HG02938 (cell line): ENCODE measurements at regions not wholly inside any gene's neighbourhood (a gene's known extent, or its start where the extent isn't known, plus 50 kb on each side); places are given as distances from the start of the nearest gene placed in this dataset.

Source experiments
- ATAC-seq: cut with Tn5 transposase; IDR thresholded peaks from one replicate; pipeline ENCODE4 v1.9.1; 2021; ENCODE audit warnings: mild to moderate bottlenecking, moderate library complexity; ENCODE audit not compliant: unreplicated experiment

DNA sequence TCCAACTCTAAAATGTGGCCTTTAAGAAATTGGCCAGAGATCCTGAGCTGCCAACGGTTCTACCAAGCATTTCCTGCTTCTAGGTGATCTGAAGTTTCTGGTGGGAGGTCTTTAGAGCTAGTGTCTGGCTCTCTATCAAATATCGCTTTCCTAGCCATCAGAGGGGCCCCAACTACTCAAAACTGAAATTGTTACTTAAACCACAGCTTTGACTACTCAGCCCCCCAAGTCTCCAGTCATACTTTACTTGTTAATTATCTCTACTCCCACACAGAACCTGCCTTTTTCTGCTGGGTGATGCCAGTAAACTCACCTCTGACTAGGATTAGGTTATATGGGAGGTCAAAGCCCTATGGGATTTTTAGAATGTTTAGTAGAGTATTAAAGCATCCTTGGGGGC is 95.1 kb downstream of the FASLG start:
- no peak for ATAC-seq

DNA sequence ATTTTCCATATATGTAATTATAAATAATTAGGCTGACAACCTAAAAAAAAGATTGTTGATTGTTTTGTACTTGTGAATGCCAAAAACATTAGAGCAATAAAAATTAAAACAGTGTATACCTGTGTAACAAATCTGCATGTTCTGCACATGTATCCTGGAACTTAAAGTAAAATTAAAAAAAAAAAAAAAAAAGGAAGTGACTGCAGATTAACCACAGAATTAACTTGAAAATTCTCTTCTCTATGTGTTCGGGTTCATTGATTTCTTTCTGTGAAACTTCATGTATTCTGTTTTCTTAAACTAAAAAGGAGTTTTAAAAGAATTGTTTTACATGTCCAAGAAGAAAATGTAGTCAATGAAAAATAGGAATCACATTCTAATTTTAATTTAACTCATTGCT is 95.7 kb downstream of the FASLG start:
- no peak for ATAC-seq

DNA sequence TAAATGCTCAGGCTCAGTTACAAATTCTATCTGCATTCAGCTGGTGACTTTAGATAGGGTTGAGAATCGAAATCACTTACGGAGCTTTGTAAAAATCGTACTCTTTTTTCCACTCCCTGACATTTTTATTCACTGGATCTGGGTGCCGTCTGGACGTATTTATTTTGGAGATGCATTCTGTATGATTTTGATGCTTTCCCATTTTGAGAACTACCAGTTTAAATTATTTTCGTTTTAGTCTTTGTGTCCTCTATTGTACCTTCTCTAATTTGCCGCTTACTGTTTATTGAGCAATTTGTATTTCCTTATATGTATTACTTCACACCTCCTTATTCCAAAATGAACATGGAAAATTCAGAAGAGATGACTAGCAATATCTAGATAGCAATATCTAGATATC is 96.2 kb downstream of the FASLG start:
- ATAC-seq: no peak

DNA sequence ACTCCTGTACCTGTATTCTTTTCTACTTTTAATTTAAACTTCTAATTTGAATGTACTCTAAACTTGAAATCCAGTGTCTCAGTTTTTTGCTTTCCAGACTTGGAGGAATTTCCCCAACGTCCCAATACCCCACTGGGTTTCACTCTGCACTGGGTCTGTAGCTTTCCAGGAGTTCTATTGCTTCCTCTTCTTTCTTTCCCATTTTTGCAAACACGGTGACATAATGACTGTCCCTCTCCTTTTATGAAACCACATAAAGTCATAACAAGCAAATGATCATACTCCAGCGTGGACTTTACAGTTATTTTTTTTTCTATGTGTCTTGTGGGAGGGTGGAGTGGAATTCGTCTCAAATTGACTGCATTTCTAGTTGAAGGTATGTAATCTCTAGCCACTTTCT is 97.1 kb downstream of the FASLG start:
- no peak for ATAC-seq

DNA sequence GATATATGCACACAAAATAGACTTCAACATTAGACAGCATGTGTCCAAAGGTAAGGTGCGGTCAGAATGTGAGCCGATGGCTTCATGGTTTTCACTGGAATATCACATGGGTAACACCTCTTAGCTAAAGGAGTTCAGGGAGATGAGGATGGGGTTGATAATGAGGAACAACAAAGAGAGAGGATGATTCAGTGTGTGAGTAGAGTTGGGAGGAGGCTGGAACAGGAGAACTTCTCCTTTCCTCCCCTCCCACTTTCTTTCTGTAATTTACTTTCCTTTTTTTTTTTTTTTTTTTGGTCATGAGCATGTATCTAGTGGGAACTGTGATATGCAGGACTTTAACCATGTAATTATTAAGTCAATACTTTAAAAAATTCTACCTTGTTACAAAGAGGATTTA is 99.4 kb downstream of the FASLG start:
- no peak for ATAC-seq

DNA sequence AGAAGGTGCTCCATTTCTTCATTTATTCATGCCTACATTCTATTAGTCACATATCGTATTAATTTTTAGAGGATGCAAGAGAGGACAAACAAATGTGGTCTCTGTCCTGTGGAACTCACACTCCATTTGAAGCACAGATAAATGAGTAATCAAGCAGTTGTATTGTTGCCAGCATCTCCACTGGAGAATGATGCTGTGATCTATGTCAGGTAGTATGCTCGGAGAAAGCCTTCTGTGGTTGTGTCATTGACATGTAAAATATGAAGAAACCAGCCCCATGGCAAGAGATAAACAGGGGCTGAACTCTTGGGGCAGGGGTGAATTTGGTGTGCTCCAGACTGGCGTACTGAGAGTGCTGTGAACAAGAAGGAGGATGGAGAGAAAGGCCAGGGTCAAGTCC is 101.2 kb downstream of the FASLG start:
- no peak for ATAC-seq

DNA sequence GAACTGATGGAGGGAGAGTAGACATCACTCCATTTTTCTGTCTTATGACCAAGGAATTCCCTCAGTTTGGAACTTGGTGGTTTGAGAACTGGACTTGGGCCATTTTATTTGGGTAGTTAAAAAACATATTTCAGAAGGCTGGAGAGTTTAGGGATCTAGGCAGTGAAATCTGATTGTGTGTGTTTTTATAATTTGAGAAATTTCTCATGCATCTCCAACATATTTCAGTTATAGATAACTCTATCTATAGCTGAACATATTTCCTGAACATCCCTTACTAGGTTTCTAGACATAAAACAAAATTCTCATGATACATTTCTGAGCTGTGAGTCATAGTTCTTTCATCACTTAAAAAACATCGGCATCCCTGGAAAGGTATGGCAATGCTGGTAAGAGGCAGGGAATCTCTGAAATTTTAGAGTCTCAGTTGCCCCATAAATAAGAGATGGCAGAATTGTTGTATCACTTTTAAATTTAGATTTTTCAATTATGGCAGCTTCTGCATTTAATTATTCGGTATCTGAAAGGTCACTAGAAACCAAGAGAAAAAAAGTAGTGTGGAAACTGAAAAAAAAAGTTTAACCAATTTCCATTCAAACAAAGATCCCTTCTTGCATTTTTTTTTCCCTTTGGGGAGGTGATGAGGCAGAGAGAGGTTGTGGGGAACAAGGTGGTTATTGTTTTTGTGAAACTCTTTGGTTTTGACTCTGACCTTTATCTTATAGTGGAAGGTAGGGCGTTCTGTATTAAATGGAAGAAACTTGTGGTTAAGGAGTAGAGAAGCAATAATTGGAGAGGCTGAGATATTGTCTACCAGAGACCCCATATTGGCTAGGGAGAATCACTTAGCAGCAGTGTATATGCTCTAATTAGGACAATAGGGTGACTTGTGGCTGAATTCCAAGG is 102.9 kb downstream of the FASLG start:
- ATAC-seq: no peak

DNA sequence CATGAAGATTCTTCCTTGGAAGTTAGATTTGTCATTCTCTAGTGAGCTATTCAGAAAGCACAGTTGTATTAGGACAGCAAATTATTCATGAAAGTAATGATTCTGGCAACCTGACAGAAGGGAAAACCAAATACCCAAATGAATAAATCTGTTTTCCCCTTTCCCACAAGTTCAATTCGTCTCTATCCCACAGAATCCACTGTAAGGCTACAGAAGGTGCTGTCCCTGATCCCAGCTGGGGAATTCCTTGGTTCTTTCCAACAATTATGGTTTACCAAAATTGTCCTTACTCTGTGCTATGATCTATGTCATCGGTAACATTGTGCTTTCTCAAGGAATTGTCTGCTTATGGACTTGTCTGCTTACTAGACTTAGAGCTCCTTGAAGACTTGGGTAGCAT is 104.2 kb downstream of the FASLG start:
- no peak for ATAC-seq

DNA sequence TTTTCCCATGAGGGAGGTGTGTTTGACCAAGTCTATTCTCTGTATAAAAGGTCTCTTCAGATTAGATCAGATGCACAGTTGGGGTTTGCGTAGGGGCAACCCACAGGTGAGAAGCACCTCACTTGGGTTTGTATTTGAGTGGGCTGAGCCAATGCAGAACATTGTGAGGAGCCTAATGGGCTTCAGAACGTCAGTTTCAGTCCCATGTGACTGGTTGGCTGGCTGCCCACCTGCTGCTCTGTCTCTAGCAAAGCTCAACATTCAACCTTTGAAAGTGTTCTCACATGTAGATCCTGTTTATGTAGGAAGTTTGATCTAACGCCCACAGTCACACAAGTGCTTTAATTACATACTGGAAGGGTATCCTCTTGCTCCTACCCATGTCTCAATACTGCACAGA is 105.5 kb downstream of the FASLG start:
- no peak for ATAC-seq

DNA sequence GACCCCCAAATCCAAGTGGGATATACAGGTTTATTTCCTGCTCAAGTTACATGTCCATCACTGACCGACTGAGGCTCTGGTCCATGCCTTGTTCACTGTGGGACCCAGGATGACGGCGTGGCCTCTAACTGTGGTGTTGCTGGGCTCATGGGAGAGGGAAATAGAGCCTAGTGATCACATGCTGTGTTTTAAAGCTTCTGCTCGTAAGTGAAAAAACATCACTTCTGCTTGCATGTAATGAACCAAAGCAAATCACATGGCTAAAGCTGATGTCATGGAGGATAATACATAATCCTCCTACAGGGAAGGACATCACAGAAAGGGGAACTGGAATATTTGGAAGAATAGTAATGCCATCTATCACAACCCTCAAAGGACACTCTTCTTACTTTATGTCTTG is 107.6 kb downstream of the FASLG start:
- ATAC-seq: no peak

DNA sequence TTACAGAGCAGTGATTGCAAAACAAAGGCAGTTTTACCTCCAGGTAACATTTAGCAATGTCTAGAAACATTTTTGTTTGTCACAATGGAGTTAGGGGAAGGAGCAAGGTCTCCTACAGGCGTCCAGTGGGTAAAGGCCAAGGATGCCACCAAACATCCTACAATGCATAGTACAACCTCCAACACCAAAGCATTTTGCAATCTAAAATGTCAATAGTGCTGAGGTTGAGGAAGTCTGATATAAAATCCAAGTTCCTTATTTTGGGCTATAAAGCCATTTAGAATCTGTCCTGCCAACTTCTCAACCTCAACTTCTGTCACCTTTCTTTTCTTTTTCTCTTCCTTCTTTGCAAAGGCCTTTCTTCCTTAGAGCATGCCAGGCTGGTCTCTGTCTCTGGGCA is 111.2 kb downstream of the FASLG start:
- ATAC-seq: no peak

DNA sequence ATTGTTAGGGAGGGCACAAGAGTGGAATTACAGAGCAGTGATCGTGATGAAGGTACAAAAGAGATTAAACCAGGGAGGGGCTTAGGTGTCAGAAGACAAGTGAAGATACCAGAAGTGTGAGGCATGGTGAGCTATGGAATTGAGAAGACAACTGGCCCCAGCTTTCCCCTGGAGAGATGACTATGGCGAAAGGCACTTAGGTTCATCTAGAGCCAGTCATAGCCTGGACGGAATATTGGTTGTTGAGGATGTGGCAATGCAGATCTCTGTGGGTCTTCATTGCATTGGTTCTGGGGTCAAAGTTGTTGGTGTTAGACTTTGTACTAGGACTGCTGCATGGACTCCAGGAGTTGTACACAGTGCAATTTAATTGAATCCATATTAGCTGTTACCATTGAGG is 115.7 kb downstream of the FASLG start:
- no peak for ATAC-seq

DNA sequence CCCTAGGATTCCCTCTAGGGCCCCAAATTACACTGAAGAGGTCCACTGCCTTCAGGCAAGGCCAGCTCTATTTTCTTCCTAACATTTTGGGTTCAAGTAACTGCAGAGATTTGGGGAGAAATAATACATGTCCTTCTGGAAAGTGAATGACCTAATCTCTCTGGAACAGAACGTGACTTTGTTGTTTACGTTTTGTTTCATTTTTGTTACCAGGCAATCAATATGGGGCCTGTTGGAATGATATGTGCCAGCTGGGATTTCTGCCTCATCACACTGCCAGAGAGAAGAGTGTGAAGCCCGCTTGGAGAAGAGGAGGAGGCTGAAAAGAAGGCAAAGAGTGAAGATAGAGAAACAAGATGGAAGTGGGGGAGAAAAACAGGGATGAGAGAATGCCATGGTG is 116.7 kb downstream of the FASLG start:
- ATAC-seq: no peak

DNA sequence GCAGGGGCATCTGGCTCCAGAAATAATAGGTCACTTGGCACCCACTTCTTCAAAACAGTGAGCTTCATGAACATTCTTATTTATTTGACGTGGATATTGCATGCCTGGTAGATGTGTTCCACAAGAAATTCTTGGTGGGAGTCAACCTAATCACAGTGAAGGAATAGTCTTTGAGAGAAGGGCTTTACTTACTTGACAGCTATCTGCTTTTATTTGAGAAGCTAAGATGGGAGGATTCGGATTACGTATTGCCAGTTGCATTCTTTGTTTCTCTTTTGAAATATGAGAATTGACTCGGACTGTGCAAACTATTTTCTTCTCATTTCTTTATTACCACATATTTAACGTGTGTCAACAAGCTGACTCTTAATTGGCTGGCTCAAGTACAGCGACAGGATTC is 117.2 kb downstream of the FASLG start:
- no peak for ATAC-seq

DNA sequence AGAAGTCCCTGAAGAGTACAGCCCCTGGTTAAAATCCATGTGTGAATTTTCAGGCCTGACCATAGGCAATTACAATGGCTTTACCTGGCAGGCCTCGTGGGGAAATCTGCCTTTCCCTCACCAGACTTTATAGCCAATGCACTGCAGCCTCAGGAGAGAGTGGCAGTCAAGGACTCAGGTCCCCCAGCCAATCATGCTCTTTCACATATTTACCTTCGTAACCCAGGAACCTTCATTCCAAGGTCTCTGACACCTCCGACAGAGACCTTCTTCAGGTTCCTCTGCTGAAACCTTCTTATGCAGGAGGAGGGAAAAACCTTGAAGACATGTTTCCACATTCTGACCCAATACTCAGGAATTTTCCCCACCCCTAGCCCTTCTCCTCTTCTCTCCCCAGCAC is 118.9 kb downstream of the FASLG start:
- ATAC-seq: no peak

DNA sequence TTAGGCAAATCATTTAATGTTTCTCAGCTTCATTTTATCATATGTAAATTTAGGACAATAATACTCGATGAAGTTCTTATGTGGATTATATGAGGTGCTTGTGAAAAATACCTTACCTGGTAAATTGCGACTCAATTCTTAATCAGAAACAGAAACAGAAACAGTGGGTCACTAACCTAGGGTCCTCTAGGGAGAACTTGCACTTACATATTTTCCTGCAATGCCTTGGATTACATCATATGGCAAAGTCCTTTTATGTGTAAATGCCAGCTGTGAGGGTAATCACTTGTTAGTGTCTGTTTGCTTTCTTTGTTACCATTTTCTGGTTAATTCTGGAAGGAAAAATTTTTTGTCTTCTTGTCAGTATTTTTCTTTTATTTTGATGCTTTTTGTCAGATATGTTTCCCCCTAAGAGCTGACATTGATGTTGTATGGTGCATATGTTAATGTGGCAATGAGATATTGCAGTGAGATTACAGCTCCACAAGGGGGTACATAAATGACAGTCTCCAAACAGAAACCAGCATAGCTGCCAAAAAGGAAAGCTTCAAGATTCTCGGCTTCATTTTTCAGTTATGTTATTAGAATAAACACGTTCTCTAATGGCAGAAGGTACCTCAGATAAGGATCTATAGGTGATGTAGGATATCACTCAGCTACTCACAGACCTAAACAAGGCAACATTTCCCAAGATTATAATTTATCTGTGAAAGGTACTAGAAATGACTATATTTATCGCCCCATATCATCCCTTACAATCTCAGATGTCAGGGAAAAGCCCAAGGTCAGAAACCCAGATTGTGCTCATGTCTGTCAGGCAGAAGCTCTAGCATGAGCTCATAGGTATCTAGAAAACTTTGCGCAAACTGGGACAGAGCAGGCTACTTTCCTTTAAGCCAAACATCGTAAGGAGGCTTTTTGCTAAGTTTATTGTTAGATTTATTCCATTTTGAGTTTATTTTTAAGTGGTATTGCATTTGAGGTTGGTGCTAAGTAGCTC is 119.9 kb downstream of the FASLG start:
- ATAC-seq: peak; percentile 74

DNA sequence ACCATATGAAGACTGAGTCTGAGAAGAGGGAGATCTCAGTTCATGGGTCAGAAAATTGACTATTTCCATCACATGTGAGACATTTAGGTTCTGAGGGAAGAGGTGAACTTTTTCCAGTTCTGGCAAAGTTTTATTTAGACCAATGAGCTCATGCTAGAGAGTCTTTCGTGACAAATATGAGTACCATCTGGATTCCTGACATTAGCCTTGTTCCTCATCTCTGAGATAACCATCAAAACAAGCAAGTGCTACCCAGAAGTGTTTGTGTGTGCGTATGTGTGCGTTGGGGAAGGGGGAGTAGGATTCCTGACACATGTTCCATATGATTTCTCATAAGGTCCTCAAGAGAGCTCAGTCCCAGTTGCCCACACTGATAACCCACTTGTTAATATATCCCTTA is 120.6 kb downstream of the FASLG start:
- no peak for ATAC-seq

DNA sequence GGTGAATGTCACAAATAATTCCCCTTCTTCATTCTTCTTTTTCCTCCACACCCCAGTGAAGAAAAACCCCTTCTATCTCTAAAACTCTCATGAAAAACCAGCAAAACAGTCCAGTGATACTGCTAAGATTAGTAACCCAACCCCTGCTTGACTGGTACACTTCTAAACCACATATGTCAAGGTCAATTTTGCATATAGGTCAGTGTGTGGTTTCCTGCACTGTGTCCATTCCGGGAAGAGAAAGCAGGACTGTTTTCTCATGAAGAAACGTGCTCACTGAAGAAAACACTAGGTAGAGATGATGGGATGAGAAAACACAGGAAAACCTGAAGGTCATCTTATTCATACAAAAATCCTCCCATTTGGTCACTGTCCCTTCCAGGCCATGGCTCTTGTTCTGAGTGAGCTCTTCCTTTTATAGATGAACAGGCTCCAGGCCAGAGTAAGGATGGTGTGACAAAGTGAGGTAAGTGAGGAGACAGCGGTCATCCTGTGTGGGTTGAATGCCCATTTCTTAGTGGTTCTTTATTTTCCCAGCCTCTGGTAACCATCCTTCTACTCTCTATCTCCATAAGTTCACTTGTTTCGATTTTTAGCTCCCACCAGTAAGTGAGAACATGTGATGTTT is 122.7 kb downstream of the FASLG start:
- peak; percentile 59 for ATAC-seq

DNA sequence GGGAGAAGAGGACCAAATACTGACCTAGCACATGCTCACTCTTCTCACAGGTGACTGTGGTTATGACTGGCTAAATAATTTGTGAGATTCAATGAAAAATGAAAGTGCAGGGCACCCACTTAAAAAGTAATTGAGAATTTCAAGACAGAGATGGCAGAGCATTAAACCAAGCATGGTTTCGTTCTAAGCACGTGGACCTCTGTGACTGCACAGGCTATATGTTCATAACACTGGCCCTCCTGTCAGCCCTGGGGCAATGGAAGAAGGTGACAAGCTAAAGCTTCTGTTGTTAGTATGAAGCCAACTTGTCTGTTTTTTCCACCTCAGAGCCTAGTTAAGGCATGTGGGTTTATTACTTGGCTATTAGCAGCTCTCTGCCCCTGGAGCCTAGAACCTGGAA is 130.9 kb downstream of the FASLG start:
- ATAC-seq: no peak

DNA sequence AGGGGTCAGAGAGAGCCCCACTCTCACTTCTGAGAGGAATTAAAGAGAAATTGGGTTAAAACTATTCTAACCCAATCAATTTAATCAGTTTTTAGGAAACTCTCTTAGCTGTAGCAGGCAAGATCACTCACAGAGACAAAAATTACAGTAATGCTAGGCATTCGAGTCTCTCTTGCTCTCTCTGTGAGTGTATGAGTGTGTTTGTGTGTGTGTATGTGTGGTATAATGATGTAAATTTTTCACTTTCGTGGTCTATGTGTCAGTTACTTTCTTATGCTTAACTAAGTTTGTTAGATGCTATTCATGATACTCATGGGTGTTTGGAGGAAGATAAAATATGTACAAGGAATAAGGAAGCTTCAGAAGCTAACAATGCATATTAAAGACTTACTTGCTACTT is 131.3 kb downstream of the FASLG start:
- ATAC-seq: no peak

DNA sequence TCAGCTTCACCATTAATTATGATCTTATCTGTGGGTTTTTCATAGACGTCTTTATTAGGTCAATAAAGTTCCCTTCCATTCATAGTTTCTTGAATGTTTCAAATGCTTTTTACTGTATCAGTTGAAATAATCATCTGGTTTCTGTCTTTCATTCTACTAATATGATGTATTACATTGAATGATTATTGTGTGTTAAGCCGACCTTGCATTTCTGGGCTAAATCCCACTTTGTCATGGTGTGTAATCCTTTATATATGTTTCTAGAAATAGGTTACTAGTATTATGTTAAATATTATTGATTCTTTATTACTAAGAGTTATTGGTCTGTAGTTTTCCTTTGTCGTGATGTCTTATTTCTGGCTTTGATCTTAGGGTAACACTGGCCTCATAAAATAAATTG is 134.9 kb downstream of the FASLG start:
- no peak for ATAC-seq
